ENCODE measurements at regions not wholly inside any gene's neighbourhood (a gene's known extent, or its start where the extent isn't known, plus 50 kb on each side); places are given as distances from the start of the nearest gene placed in this dataset.
"Not testable (repeated sequence)": the region's sequence is repeated elsewhere in the genome, so short reads cannot be mapped to it uniquely, and the experiment has no call there.

DNA sequence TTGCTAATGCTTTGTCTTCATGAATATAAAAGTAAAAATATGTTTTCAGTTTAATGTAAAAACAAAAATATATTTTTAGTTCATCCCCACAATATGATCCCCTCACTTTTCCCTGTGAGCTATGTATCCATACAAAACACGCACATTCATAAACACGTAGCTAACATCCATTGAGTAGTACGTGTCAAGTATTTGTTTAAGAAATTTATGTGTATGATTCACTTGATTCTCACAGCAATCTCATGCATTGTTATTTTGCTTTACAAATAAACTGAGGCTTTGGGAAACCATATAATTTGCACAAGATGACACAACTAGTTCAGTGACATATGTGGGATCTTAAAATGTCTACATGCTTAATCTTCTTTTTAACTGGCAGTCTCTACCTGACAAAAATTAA, 329.6 kb upstream of the SEMA3C start:
- H3K9me3 ChIP-seq (replicated peaks; ENCODE audit: control insufficient read depth, insufficient read depth, low read length) = no peaks in the 10 kb centered on the region
- ChIA-PET CTCF (no interaction called here), POLR2A (no interaction called here)
- H3K9me1 ChIP-seq (replicated peaks; ENCODE audit: control insufficient read depth, extremely low read depth, insufficient read depth, low read length) = no peaks in the 10 kb centered on the region
- H2AFZ ChIP-seq (ENCODE audit: low read depth, low read length) = no peak overlapping the region
- H3K9ac ChIP-seq (replicated peaks; ENCODE audit: extremely low read depth, insufficient read depth, low read length) = no peak overlapping the region
- H3K27me3 ChIP-seq (ENCODE audit: control insufficient read depth in 2 of 2, insufficient read depth in 2 of 2, low read length in 2 of 2) = no peaks in the 10 kb centered on the region
- no TSS peak for BruUV-seq (replicated peaks)
- dilution Hi-C loops (cut with MboI; ENCODE audit: extremely low pct_ligation_motif_present, low sequenced_read_pairs) (no loop called here), intact Hi-C loops (cut with micrococcal nuclease) (no loop called here)
- no peak overlapping the region for H3K4me3 ChIP-seq (replicated peaks in 1 of 3; ENCODE audit: insufficient read depth in 1 of 3, low read depth in 1 of 3, low read length in 3 of 3)
- DNase-seq (ENCODE audit: low read depth, low spot score) = no peak
- no peaks in the 10 kb centered on the region for H3K4me1 ChIP-seq (ENCODE audit: control insufficient read depth, extremely low read depth, insufficient read depth, low read length)
- H3K36me3 ChIP-seq (ENCODE audit: control insufficient read depth in 2 of 2, extremely low read depth in 1 of 2, insufficient read depth in 2 of 2, low read length in 2 of 2) = no peaks in the 10 kb centered on the region
- no peaks in the 10 kb centered on the region for H4K20me1 ChIP-seq (replicated peaks; ENCODE audit: control insufficient read depth, extremely low read depth, insufficient read depth, low read length)
- H3K27ac ChIP-seq (ENCODE audit: insufficient read depth, low read depth, low read length) = no peak overlapping the region
- no peak for TF ChIP-seq JUN (IDR thresholded peaks at IDR 0.05; ENCODE audit: borderline replicate concordance, insufficient read depth, insufficient read length, low read depth)
- TF ChIP-seq GATA2 (IDR thresholded peaks at IDR 0.05; ENCODE audit: insufficient read depth, insufficient read length, low read depth, low read length) = no peak
- TF ChIP-seq POLR2AphosphoS5 (IDR thresholded peaks at IDR 0.05; ENCODE audit: insufficient read depth, low read depth, low read length) = no peak
- no peak for TF ChIP-seq EZH2 (IDR thresholded peaks at IDR 0.05; ENCODE audit: borderline replicate concordance, low read depth, low read length, severe bottlenecking)
- TF ChIP-seq, protein P1, sequence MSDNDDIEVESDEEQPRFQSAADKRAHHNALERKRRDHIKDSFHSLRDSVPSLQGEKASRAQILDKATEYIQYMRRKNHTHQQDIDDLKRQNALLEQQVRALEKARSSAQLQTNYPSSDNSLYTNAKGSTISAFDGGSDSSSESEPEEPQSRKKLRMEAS (IDR thresholded peaks at IDR 0.05; ENCODE audit: insufficient read depth, insufficient read length) = no peak
- TF ChIP-seq, protein P2, sequence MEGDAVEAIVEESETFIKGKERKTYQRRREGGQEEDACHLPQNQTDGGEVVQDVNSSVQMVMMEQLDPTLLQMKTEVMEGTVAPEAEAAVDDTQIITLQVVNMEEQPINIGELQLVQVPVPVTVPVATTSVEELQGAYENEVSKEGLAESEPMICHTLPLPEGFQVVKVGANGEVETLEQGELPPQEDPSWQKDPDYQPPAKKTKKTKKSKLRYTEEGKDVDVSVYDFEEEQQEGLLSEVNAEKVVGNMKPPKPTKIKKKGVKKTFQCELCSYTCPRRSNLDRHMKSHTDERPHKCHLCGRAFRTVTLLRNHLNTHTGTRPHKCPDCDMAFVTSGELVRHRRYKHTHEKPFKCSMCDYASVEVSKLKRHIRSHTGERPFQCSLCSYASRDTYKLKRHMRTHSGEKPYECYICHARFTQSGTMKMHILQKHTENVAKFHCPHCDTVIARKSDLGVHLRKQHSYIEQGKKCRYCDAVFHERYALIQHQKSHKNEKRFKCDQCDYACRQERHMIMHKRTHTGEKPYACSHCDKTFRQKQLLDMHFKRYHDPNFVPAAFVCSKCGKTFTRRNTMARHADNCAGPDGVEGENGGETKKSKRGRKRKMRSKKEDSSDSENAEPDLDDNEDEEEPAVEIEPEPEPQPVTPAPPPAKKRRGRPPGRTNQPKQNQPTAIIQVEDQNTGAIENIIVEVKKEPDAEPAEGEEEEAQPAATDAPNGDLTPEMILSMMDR (IDR thresholded peaks at IDR 0.05; ENCODE audit: extremely low read depth in 1 of 2, insufficient read depth in 1 of 2, low read depth in 1 of 2, low read length in 2 of 2) = no peak
- no peak for TF ChIP-seq FOS (IDR thresholded peaks at IDR 0.05; ENCODE audit: borderline replicate concordance, insufficient read depth, low read length)
- no peak for TF ChIP-seq MYC (IDR thresholded peaks at IDR 0.05; ENCODE audit: low read depth, low read length)
- TF ChIP-seq POLR2A (IDR thresholded peaks at IDR 0.05; ENCODE audit: low read depth, low read length) = no peak
- no peak overlapping the region for H3K4me2 ChIP-seq (ENCODE audit: insufficient read depth, low read length)
- no peak for FAIRE-seq
- H3K79me2 ChIP-seq (ENCODE audit: control insufficient read depth, insufficient read depth, low read length) = no peaks in the 10 kb centered on the region

DNA sequence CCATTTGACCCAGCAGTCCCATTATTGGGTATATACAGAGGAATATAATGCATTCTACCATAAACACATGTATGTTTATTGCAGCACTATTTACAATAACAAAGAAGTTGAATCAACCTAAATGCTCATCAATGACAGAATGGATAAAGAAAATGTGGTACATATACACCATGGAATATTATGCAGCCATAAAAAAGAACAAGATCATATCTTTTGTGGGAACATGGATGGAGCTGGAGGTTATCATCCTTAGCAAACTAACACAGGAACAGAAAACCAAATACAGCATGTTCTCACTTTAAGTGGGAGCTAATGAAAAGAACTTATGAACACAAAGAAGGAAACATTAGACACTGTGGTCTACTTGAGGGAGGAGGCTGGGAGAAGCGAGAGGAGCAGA, 328.5 kb upstream of the SEMA3C start:
- POLR2A ChIA-PET; intact Hi-C loops (cut with micrococcal nuclease): not testable (repeated sequence)

More for the DNA sequence above, 328.5 kb upstream of the SEMA3C start:
- H3K4me2 ChIP-seq (ENCODE audit: insufficient read depth, low read length); H3K27me3 ChIP-seq (ENCODE audit: control insufficient read depth in 2 of 2, insufficient read depth in 2 of 2, low read length in 2 of 2); H3K79me2 ChIP-seq (ENCODE audit: control insufficient read depth, insufficient read depth, low read length); CTCF ChIA-PET; H3K36me3 ChIP-seq (ENCODE audit: control insufficient read depth in 2 of 2, extremely low read depth in 1 of 2, insufficient read depth in 2 of 2, low read length in 2 of 2); H4K20me1 ChIP-seq (replicated peaks; ENCODE audit: control insufficient read depth, extremely low read depth, insufficient read depth, low read length); dilution Hi-C loops (cut with MboI; ENCODE audit: extremely low pct_ligation_motif_present, low sequenced_read_pairs); H3K4me3 ChIP-seq (replicated peaks in 1 of 3; ENCODE audit: insufficient read depth in 1 of 3, low read depth in 1 of 3, low read length in 3 of 3); H3K4me1 ChIP-seq (ENCODE audit: control insufficient read depth, extremely low read depth, insufficient read depth, low read length); H2AFZ ChIP-seq (ENCODE audit: low read depth, low read length); H3K27ac ChIP-seq (ENCODE audit: insufficient read depth, low read depth, low read length); DNase-seq (ENCODE audit: low read depth, low spot score); H3K9me1 ChIP-seq (replicated peaks; ENCODE audit: control insufficient read depth, extremely low read depth, insufficient read depth, low read length); FAIRE-seq; BruUV-seq (replicated peaks); H3K9ac ChIP-seq (replicated peaks; ENCODE audit: extremely low read depth, insufficient read depth, low read length); H3K9me3 ChIP-seq (replicated peaks; ENCODE audit: control insufficient read depth, insufficient read depth, low read length): not testable (repeated sequence)
